GM12878 (cell line): ENCODE measurements at regions not wholly inside any gene's neighbourhood (a gene's known extent, or its start where the extent isn't known, plus 50 kb on each side); places are given as distances from the start of the nearest gene placed in this dataset.

ENCODE experiments used
- ATAC-seq: fragments of 200-7000 bp; cut with Tn5 transposase; 3 replicates; pipeline ENCODE4 v1.9.1; 2020; ENCODE audit warnings: mild to moderate bottlenecking, moderate library complexity
- BruUV-seq: library from RNA; stranded (reverse); fragments of 400-500 nt; replicated peaks from 2 replicates; lab custom pipeline; 2021; lab: Mats Ljungman, UMichigan
- CTCF ChIA-PET: fragments of 300-600 bp; sonication (Branson Sonifier 250); formaldehyde crosslinking; extraction: SDS; loops from one replicate; lab custom pipeline; 2021; ENCODE audit warnings: inconsistent platforms; lab: Yijun Ruan, JAX
- POLR2A ChIA-PET: fragments of 350-600 bp; formaldehyde crosslinking; extraction: SDS; loops from one replicate; lab custom pipeline; 2021; ENCODE audit warnings: inconsistent platforms; lab: Charles Lee
- RAD21 ChIA-PET: fragments of 300-600 bp; sonication (Branson Sonifier 250); formaldehyde crosslinking; loops from one replicate; lab custom pipeline; 2023; ENCODE audit warnings: antibody characterized with exemption; ENCODE audit not compliant: unreplicated experiment; lab: Charles Lee
- SMC1A ChIA-PET: fragments of 300-600 bp; sonication (Branson Sonifier 250); formaldehyde crosslinking; loops from one replicate; lab custom pipeline; 2023; ENCODE audit not compliant: unreplicated experiment, uncharacterized antibody; lab: Charles Lee
- DNase-seq: peaks from one replicate; pipeline ENCODE4 v3.0.0-alpha.2; 2011; ENCODE audit warnings: low read depth, low spot score
- FAIRE-seq: peaks from 3 replicates; lab custom pipeline; 2011; peaks lifted over from hg19 to GRCh38; lab: Jason Lieb, UNC
- H2AFZ ChIP-seq: 2 replicates; pipeline ENCODE4 v1.6.0; 2011; ENCODE audit warnings: low read depth, low read length, control low read depth; ENCODE audit not compliant: control insufficient read depth
- H3K27ac ChIP-seq: 2 replicates; pipeline ENCODE4 v1.5.1; 2011; ENCODE audit warnings: control low read depth; ENCODE audit not compliant: control insufficient read depth, insufficient read depth
- H3K27me3 ChIP-seq, 2 experiments: replicated peaks in 1 of 2; 2 replicates each; pipeline versions ENCODE4 v1.6.0 to v1.6.1; 2011; ENCODE audit warnings: low read length in 1 of 2; ENCODE audit not compliant: control insufficient read depth in 2 of 2, insufficient read depth in 2 of 2
- H3K36me3 ChIP-seq, 2 experiments: 2 replicates each; pipeline ENCODE4 v1.5.1; 2011; ENCODE audit warnings: low read length in 1 of 2; ENCODE audit not compliant: control insufficient read depth in 2 of 2, insufficient read depth in 2 of 2
- H3K4me1 ChIP-seq: 2 replicates; pipeline ENCODE4 v1.6.1; 2011; ENCODE audit warnings: mild to moderate bottlenecking, low read length, moderate library complexity, mixed read lengths; ENCODE audit not compliant: control insufficient read depth, insufficient read depth
- H3K4me2 ChIP-seq: 2 replicates; pipeline ENCODE4 v1.6.0; 2011; ENCODE audit warnings: control low read depth; ENCODE audit not compliant: control insufficient read depth, insufficient read depth
- H3K4me3 ChIP-seq: fragments of 200-600 bp; sonication (generic); 2 replicates; pipeline ENCODE4 v1.5.1; 2016
- H3K79me2 ChIP-seq: 2 replicates; pipeline ENCODE4 v1.6.0; 2011; ENCODE audit warnings: low read length; ENCODE audit not compliant: control insufficient read depth, insufficient read depth
- H3K9ac ChIP-seq: 2 replicates; pipeline ENCODE4 v1.8.0; 2011; ENCODE audit warnings: low read length, control low read depth, mixed read lengths; ENCODE audit not compliant: control insufficient read depth, insufficient read depth
- H3K9me3 ChIP-seq: replicated peaks from 3 replicates; pipeline ENCODE4 v1.5.1; 2011; ENCODE audit warnings: mild to moderate bottlenecking, low read length; ENCODE audit not compliant: control insufficient read depth, insufficient read depth
- H4K20me1 ChIP-seq: 2 replicates; pipeline ENCODE4 v1.6.0; 2011; ENCODE audit not compliant: control insufficient read depth, insufficient read depth
- ASH2L ChIP-seq: fragments of 300-600, 200-600 bp; sonication (generic); IDR thresholded peaks from 2 replicates; pipeline ENCODE4 v1.6.1; 2017; ENCODE audit warnings: low read depth, mild to moderate bottlenecking, borderline replicate concordance
- CBFB ChIP-seq: IDR thresholded peaks from 2 replicates; pipeline ENCODE4 v1.6.1; 2016; ENCODE audit warnings: antibody characterized with exemption, low read depth
- CBX3 ChIP-seq: fragments of 200-600 bp; sonication (generic); IDR thresholded peaks from 2 replicates; pipeline ENCODE4 v1.6.1; 2016; ENCODE audit warnings: low read depth, borderline replicate concordance
- CHD4 ChIP-seq: fragments of 200-600 bp; sonication (generic); IDR thresholded peaks from 2 replicates; pipeline ENCODE4 v1.6.1; 2016; ENCODE audit warnings: mild to moderate bottlenecking
- CUX1 ChIP-seq: IDR thresholded peaks from 2 replicates; pipeline ENCODE4 v1.6.1; 2012; ENCODE audit warnings: improper control_type of control experiment, low read depth, low read length; ENCODE audit not compliant: insufficient replicate concordance
- HDAC2 ChIP-seq: fragments of 200-600 bp; sonication (generic); IDR thresholded peaks from 2 replicates; pipeline ENCODE4 v1.6.1; 2017
- IKZF2 ChIP-seq, 2 experiments: fragments of 450-650 bp; IDR thresholded peaks; 2 replicates each; pipeline ENCODE4 v1.6.1; 2017; ENCODE audit warnings: mild to moderate bottlenecking in 2 of 2, moderate library complexity in 2 of 2
- IRF4 ChIP-seq: IDR thresholded peaks from 2 replicates; pipeline ENCODE4 v1.6.1; 2011; ENCODE audit warnings: low read depth, low read length
- JUND ChIP-seq: IDR thresholded peaks from 2 replicates; pipeline ENCODE4 v1.6.1; 2012; ENCODE audit warnings: low read depth, mild to moderate bottlenecking, low read length, improper control_type of control experiment, moderate library complexity
- MEF2A ChIP-seq: IDR thresholded peaks from 2 replicates; pipeline ENCODE4 v1.6.1; 2011; ENCODE audit warnings: low read depth, mild to moderate bottlenecking, low read length, moderate library complexity; ENCODE audit not compliant: insufficient read depth
- MEF2B ChIP-seq: fragments of 450-650 bp; IDR thresholded peaks from 2 replicates; pipeline ENCODE4 v1.6.1; 2018; ENCODE audit warnings: mild to moderate bottlenecking, moderate library complexity; ENCODE audit not compliant: partially characterized antibody, poor library complexity, severe bottlenecking
- MTA2 ChIP-seq: fragments of 450-650 bp; IDR thresholded peaks from 2 replicates; pipeline ENCODE4 v1.6.1; 2016; ENCODE audit warnings: low read depth, mild to moderate bottlenecking, moderate library complexity
- NR2C2 ChIP-seq: IDR thresholded peaks from 2 replicates; pipeline ENCODE4 v1.6.1; 2011; ENCODE audit warnings: borderline replicate concordance, low read depth; ENCODE audit not compliant: control insufficient read depth, insufficient read length
- NR2F1 ChIP-seq: fragments of 450-650 bp; conservative IDR thresholded peaks from 2 replicates; pipeline ENCODE4 v1.6.1; 2017; ENCODE audit warnings: mild to moderate bottlenecking
- POLR2A ChIP-seq: IDR thresholded peaks from 2 replicates; pipeline ENCODE4 v1.6.1; 2011; ENCODE audit warnings: low read depth, mild to moderate bottlenecking, low read length
- SMAD1 ChIP-seq: fragments of 450-650 bp; IDR thresholded peaks from 2 replicates; pipeline ENCODE4 v1.6.1; 2018; ENCODE audit warnings: mild to moderate bottlenecking, low read depth; ENCODE audit not compliant: partially characterized antibody
- SMC3 ChIP-seq: IDR thresholded peaks from 2 replicates; pipeline ENCODE4 v1.6.1; 2011; ENCODE audit warnings: low read length, improper control_type of control experiment, borderline replicate concordance
- TAF1 ChIP-seq: IDR thresholded peaks from 2 replicates; pipeline ENCODE4 v1.6.1; 2011; ENCODE audit warnings: mild to moderate bottlenecking, low read depth, low read length, borderline replicate concordance
- ZNF207 ChIP-seq: fragments of 450-650 bp; IDR thresholded peaks from 2 replicates; pipeline ENCODE4 v1.6.1; 2014; ENCODE audit warnings: antibody characterized with exemption, mild to moderate bottlenecking, borderline replicate concordance
- WGBS: methylation state at CpG from one replicate; pipeline ENCODE4 v1.1.6; 2016; ENCODE audit warnings: low lambda C conversion rate; ENCODE audit not compliant: insufficient replicate concordance, insufficient coverage; ENCODE audit errors: missing lambda C conversion rate; 5-methylcytosine and 5-hydroxymethylcytosine counted together
- in situ Hi-C: fragments of 300-500 bp; cut with MboI; formaldehyde crosslinking; loops from 9 replicates; pipeline ENCODE4 v1.14.3; 2018; ENCODE audit warnings: mixed read lengths
- intact Hi-C: fragments of 100-400 bp; cut with micrococcal nuclease; formaldehyde crosslinking; loops from one replicate; pipeline ENCODE4 v1.14.2; 2022; ENCODE audit not compliant: unreplicated experiment

DNA sequence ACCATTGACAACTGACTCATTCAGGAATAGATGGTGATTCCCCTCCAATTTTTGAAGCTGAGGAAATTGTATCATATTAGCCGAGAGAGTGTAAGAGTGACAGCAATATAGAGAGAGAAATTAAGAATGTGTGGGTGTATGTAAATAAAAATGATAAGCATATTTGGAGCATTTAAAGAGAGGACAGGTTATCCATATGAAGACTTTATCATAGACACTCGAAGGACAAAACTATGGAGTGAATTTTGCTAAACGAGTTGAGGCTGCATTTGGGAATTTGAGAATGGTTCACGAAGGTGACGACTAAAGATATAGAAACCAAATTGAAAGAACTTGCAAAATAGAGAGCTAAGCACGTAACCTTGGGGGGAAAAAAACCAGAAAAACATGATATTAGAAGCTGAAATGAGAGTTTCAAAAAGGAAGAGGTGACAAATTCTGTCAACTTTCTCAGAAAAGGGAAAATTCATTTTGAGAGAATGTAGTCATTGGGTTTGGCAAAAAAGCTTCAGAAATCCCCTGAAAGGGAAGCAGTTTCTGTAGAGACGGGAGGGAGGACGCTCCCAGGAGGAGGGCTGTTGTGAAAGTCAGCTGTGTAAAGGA is 129.7 kb downstream of the KCNJ2 start:
- Histone ChIP-seq H3K4me3 (no peak overlapping the region), H3K9me3 (no peaks in the 10 kb centered on the region; the same call in 1 of the 3 replicates), H3K79me2 (no peaks in the 10 kb centered on the region), H2AFZ (peak overlapping the region; percentile 31), H3K9ac (no peak overlapping the region), H3K27me3 (no peaks in the 10 kb centered on the region), H4K20me1 (no peaks in the 10 kb centered on the region), H3K4me2 (peak overlapping the region; percentile 44), H3K27ac (peak overlapping the region; percentile 6; the same call in 1 of the 2 replicates), H3K36me3 (no peaks in the 10 kb centered on the region), H3K4me1 (no peaks in the 10 kb centered on the region)
- in situ Hi-C loops (no loop called here), intact Hi-C loops (loop anchor here (5.0 to 10.0 kb wide), 4 partner anchors 52 to 106 kb away; no protein-coding TSS in a partner anchor)
- BruUV-seq = no TSS peak
- ChIA-PET POLR2A (interaction anchor here (0.9 to 2.2 kb wide), 8 partner anchors 9 to 228 kb away, joined by 3 to 12 read pairs (median 4); no protein-coding TSS in a partner anchor), CTCF (interaction anchor here (0.8 to 2.5 kb wide), 9 partner anchors 9 to 106 kb away, joined by 3 to 10 read pairs (median 3); no protein-coding TSS in a partner anchor), SMC1A (interaction anchor here (0.7 to 3.3 kb wide), 26 partner anchors 10 to 253 kb away, joined by 3 to 48 read pairs (median 4); no protein-coding TSS in a partner anchor), RAD21 (interaction anchor here (0.6 to 2.7 kb wide), 23 partner anchors 9 to 253 kb away, joined by 3 to 60 read pairs (median 4); partner anchors contain the start of gene KCNJ2)
- WGBS = 1% methylated on average over 8 of the region's 8 CpGs
- DNase-seq = peak; percentile 47
- peak; percentile 89 for ATAC-seq
- FAIRE-seq = no peak
- no peak for TF ChIP-seq ZNF207
- no peak for TF ChIP-seq NR2C2
- TF ChIP-seq MTA2 = peak; percentile 88
- TF ChIP-seq CUX1 = no peak
- no peak for TF ChIP-seq MEF2B
- TF ChIP-seq CBX3 = no peak
- peak; percentile 46 for TF ChIP-seq SMAD1
- 0 out of 2 replicates have a peak, but pooled peaks have one; percentile 67 for TF ChIP-seq ASH2L
- no peak for TF ChIP-seq NR2F1
- no peak for TF ChIP-seq JUND
- TF ChIP-seq MEF2A = no peak
- TF ChIP-seq TAF1 = no peak
- TF ChIP-seq POLR2A = no peak
- TF ChIP-seq SMC3 = no peak
- TF ChIP-seq CBFB = no peak
- no peak for TF ChIP-seq HDAC2
- TF ChIP-seq IKZF2 (IDR thresholded peaks at IDR 0.05) = peak; percentile 87 to 88
- no peak for TF ChIP-seq CHD4
- TF ChIP-seq IRF4 = peak; percentile 54; the same call in 1 of the 2 replicates
